ENCODE measurements at regions not wholly inside any gene's neighbourhood (a gene's known extent, or its start where the extent isn't known, plus 50 kb on each side); places are given as distances from the start of the nearest gene placed in this dataset.

- Histone ChIP-seq H3K4me2 (ENCODE audit: low read length) (no peak overlapping the region), H3K27ac (no peak overlapping the region), H3K27me3 (ENCODE audit: control insufficient read depth, insufficient read depth, low read length) (no peaks in the 10 kb centered on the region), H3K4me1 (no peaks in the 10 kb centered on the region), H3K36me3 (ENCODE audit: control insufficient read depth, insufficient read depth, low read length) (no peaks in the 10 kb centered on the region), H2AFZ (no peak overlapping the region), H3K79me2 (no peaks in the 10 kb centered on the region), H3K4me3 (ENCODE audit: low read depth, low read length) (no peak overlapping the region), H3K9me3 (ENCODE audit: control insufficient read depth, low read length) (no peaks in the 10 kb centered on the region), H3K9ac (no peak overlapping the region)
- no peak for TF ChIP-seq CTCF (IDR thresholded peaks at IDR 0.05)
Observed at GRCh38 chr4:17204908-17205307, 306.5 kb upstream of the LDB2 start.

DNA sequence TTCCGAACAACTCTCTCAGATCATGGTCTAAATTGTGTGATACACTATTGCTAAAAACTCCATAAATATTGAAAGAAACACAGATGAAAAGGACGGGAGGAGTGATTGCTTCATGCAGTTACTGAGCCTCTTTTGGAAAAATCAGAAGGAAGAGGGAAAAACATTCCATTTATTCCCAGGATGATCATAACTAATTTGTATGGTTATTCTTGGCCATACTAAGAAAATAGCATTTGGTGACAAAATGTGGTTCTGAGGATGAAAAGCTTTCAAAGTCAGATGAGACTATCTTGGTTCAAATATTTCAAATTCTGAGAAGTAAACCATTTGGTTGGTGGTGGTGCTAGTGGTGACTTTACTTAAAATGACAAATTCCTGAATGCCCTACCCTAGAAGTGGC lies 305.4 kb upstream of the LDB2 start:
- no peaks in the 10 kb centered on the region for H3K9me3 ChIP-seq (ENCODE audit: control insufficient read depth, low read length)
- H3K79me2 ChIP-seq: no peaks in the 10 kb centered on the region
- H3K27ac ChIP-seq: no peak overlapping the region
- no peak overlapping the region for H2AFZ ChIP-seq
- H3K4me1 ChIP-seq: no peaks in the 10 kb centered on the region
- no peak overlapping the region for H3K4me3 ChIP-seq (ENCODE audit: low read depth, low read length)
- no peaks in the 10 kb centered on the region for H3K27me3 ChIP-seq (ENCODE audit: control insufficient read depth, insufficient read depth, low read length)
- no peaks in the 10 kb centered on the region for H3K36me3 ChIP-seq (ENCODE audit: control insufficient read depth, insufficient read depth, low read length)
- no peak overlapping the region for H3K4me2 ChIP-seq (ENCODE audit: low read length)
- no peak overlapping the region for H3K9ac ChIP-seq
- TF ChIP-seq CTCF (IDR thresholded peaks at IDR 0.05): no peak

- Histone ChIP-seq H3K79me2 (no peaks in the 10 kb centered on the region), H3K4me1 (no peaks in the 10 kb centered on the region), H3K4me3 (ENCODE audit: low read depth, low read length) (no peak overlapping the region), H3K9ac (no peak overlapping the region), H3K9me3 (ENCODE audit: control insufficient read depth, low read length) (no peaks in the 10 kb centered on the region), H3K27me3 (ENCODE audit: control insufficient read depth, insufficient read depth, low read length) (no peaks in the 10 kb centered on the region), H2AFZ (no peak overlapping the region), H3K4me2 (ENCODE audit: low read length) (no peak overlapping the region), H3K36me3 (ENCODE audit: control insufficient read depth, insufficient read depth, low read length) (no peaks in the 10 kb centered on the region), H3K27ac (no peak overlapping the region)
- no peak for TF ChIP-seq CTCF (IDR thresholded peaks at IDR 0.05)
Observed at GRCh38 chr4:17197070-17197469, 298.6 kb upstream of the LDB2 start.

- Histone ChIP-seq H2AFZ (no peak overlapping the region), H3K27ac (no peak overlapping the region), H3K4me1 (no peaks in the 10 kb centered on the region), H3K79me2 (no peaks in the 10 kb centered on the region), H3K4me3 (ENCODE audit: low read depth, low read length) (no peak overlapping the region), H3K9ac (no peak overlapping the region), H3K27me3 (ENCODE audit: control insufficient read depth, insufficient read depth, low read length) (no peaks in the 10 kb centered on the region), H3K9me3 (ENCODE audit: control insufficient read depth, low read length) (no peaks in the 10 kb centered on the region), H3K4me2 (ENCODE audit: low read length) (no peak overlapping the region), H3K36me3 (ENCODE audit: control insufficient read depth, insufficient read depth, low read length) (no peaks in the 10 kb centered on the region)
- no peak for TF ChIP-seq CTCF (IDR thresholded peaks at IDR 0.05)
Observed at GRCh38 chr4:17195461-17196275, 297.2 kb upstream of the LDB2 start.

DNA sequence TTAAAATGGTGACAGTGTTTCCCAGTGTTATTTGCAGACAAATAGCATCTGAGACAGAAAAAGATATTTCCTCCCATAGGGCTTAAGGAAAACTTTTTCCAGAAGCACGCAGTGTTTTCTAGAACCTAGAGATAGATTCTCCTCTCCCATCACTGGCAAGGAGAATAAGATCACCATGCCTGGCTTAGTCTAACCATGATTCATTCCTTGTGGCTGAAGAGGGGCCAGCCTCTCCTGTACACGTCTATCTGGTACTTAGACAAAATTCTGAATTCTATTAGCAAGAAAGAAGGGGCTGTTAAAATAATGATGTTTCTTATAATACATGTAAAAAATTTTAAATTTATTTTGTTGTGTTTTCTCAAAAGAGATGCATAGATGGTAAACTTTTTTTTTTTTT lies 296.1 kb upstream of the LDB2 start:
- no peaks in the 10 kb centered on the region for H3K4me1 ChIP-seq
- no peak overlapping the region for H3K4me3 ChIP-seq (ENCODE audit: low read depth, low read length)
- no peak for TF ChIP-seq CTCF (IDR thresholded peaks at IDR 0.05)
- H3K36me3 ChIP-seq (ENCODE audit: control insufficient read depth, insufficient read depth, low read length): no peaks in the 10 kb centered on the region
- H3K4me2 ChIP-seq (ENCODE audit: low read length): no peak overlapping the region
- H2AFZ ChIP-seq: no peak overlapping the region
- no peak overlapping the region for H3K27ac ChIP-seq
- H3K9ac ChIP-seq: no peak overlapping the region
- no peaks in the 10 kb centered on the region for H3K27me3 ChIP-seq (ENCODE audit: control insufficient read depth, insufficient read depth, low read length)
- no peaks in the 10 kb centered on the region for H3K79me2 ChIP-seq
- H3K9me3 ChIP-seq (ENCODE audit: control insufficient read depth, low read length): no peaks in the 10 kb centered on the region
